WTC11 (cell line): ENCODE measurements at regions not wholly inside any gene's neighbourhood (a gene's known extent, or its start where the extent isn't known, plus 50 kb on each side); places are given as distances from the start of the nearest gene placed in this dataset.

Experiments used
- ATAC-seq: fragments of 200-7000 bp; cut with Tn5 transposase; 2 replicates; pipeline ENCODE4 v1.10.0; 2021; ENCODE audit warnings: mild to moderate bottlenecking, moderate library complexity
- CTCF ChIA-PET: fragments of 300-600 bp; sonication (Branson Sonifier 250); formaldehyde crosslinking; loops from one replicate; lab custom pipeline; 2021; ENCODE audit warnings: antibody characterized with exemption; lab: Charles Lee
- POLR2A ChIA-PET: fragments of 350-600 bp; sonication (Branson Sonifier 250); formaldehyde crosslinking; loops from one replicate; lab custom pipeline; 2021; ENCODE audit warnings: antibody characterized with exemption; lab: Charles Lee
- DNase-seq: peaks from one replicate; pipeline ENCODE4 v3.0.0; 2021; ENCODE audit warnings: low spot score
- H3K27ac Mint-ChIP-seq: 2 replicates; pipeline ENCODE4 v1.8.0; 2021; ENCODE audit warnings: mixed read lengths
- H3K27me3 Mint-ChIP-seq: 2 replicates; pipeline ENCODE4 v1.8.0; 2021; ENCODE audit warnings: low read depth, mild to moderate bottlenecking, moderate library complexity, mixed read lengths
- H3K36me3 Mint-ChIP-seq: 2 replicates; pipeline ENCODE4 v1.8.0; 2021; ENCODE audit warnings: mixed read lengths
- H3K4me1 Mint-ChIP-seq: 2 replicates; pipeline ENCODE4 v1.8.0; 2022; ENCODE audit warnings: mixed read lengths
- H3K4me3 Mint-ChIP-seq: 2 replicates; pipeline ENCODE4 v1.8.0; 2021; ENCODE audit warnings: mild to moderate bottlenecking, moderate library complexity, mixed read lengths
- H3K9me3 Mint-ChIP-seq: 2 replicates; pipeline ENCODE4 v1.8.0; 2021; ENCODE audit warnings: mixed read lengths
- CREB1 ChIP-seq: sonication (generic); formaldehyde crosslinking; IDR thresholded peaks from 2 replicates; pipeline ENCODE4 v1.8.0; 2023; ENCODE audit warnings: mild to moderate bottlenecking, missing genetic modification reagents
- HMGXB4 ChIP-seq: sonication (generic); formaldehyde crosslinking; IDR thresholded peaks from 2 replicates; pipeline ENCODE4 v1.8.1; 2023; ENCODE audit warnings: mild to moderate bottlenecking, moderate library complexity, missing genetic modification reagents
- MYBL2 ChIP-seq: sonication (generic); formaldehyde crosslinking; IDR thresholded peaks from 2 replicates; pipeline ENCODE4 v1.8.1; 2023; ENCODE audit warnings: mild to moderate bottlenecking, moderate library complexity, missing genetic modification reagents
- NFYB ChIP-seq: sonication (generic); formaldehyde crosslinking; conservative IDR thresholded peaks from 2 replicates; pipeline ENCODE4 v1.8.0; 2022; ENCODE audit warnings: low read depth, missing genetic modification reagents
- PRRX2 ChIP-seq: fragments of 250-450 bp; sonication (Bioruptor Pico); IDR thresholded peaks from 2 replicates; pipeline ENCODE4 v1.8.0; 2021; ENCODE audit warnings: mild to moderate bottlenecking
- RELA ChIP-seq: sonication (generic); formaldehyde crosslinking; IDR thresholded peaks from 2 replicates; pipeline ENCODE4 v1.8.1; 2022; ENCODE audit warnings: missing genetic modification reagents, mild to moderate bottlenecking, borderline replicate concordance
- SMAD3 ChIP-seq: sonication (generic); formaldehyde crosslinking; IDR thresholded peaks from 2 replicates; pipeline ENCODE4 v1.8.0; 2022; ENCODE audit warnings: missing genetic modification reagents, mild to moderate bottlenecking, borderline replicate concordance
- TEAD1 ChIP-seq: sonication (generic); formaldehyde crosslinking; IDR thresholded peaks from 2 replicates; pipeline ENCODE4 v1.8.0; 2022; ENCODE audit warnings: mild to moderate bottlenecking, missing genetic modification reagents
- ZNF416 ChIP-seq: fragments of 250-450 bp; sonication (Bioruptor Pico); IDR thresholded peaks from 2 replicates; pipeline ENCODE4 v1.9.0; 2021; ENCODE audit warnings: mild to moderate bottlenecking, inconsistent platforms
- ZNF671 ChIP-seq: fragments of 250-450 bp; sonication (Bioruptor Pico); IDR thresholded peaks from 2 replicates; pipeline ENCODE4 v1.8.0; 2021; ENCODE audit warnings: mild to moderate bottlenecking
- ZSCAN18 ChIP-seq: fragments of 250-450 bp; sonication (Bioruptor Pico); IDR thresholded peaks from 2 replicates; pipeline ENCODE4 v2.1.2; 2022; ENCODE audit warnings: mild to moderate bottlenecking, moderate library complexity
- TF ChIP-seq, protein P1 (sequence below): sonication (generic); formaldehyde crosslinking; IDR thresholded peaks from 2 replicates; pipeline ENCODE4 v1.8.0; 2023; ENCODE audit warnings: mild to moderate bottlenecking, missing genetic modification reagents
- TF ChIP-seq, protein P2 (sequence below): sonication (generic); formaldehyde crosslinking; IDR thresholded peaks from 2 replicates; pipeline ENCODE4 v1.8.1; 2023; ENCODE audit warnings: mild to moderate bottlenecking, missing genetic modification reagents, borderline replicate concordance
- TF ChIP-seq, protein P3 (sequence below): fragments of 250-450 bp; sonication (Bioruptor Pico); conservative IDR thresholded peaks from 2 replicates; pipeline ENCODE4 v1.9.0; 2021; ENCODE audit warnings: mild to moderate bottlenecking
- TF ChIP-seq, protein P4 (sequence below): sonication (generic); formaldehyde crosslinking; IDR thresholded peaks from 2 replicates; pipeline ENCODE4 v1.8.1; 2022; ENCODE audit warnings: low read depth, mild to moderate bottlenecking, moderate library complexity, missing genetic modification reagents, borderline replicate concordance
- TF ChIP-seq, protein P5 (sequence below): fragments of 250-450 bp; sonication (Bioruptor Pico); IDR thresholded peaks from 2 replicates; pipeline ENCODE4 v1.9.0; 2021; ENCODE audit warnings: mild to moderate bottlenecking, borderline replicate concordance

DNA sequence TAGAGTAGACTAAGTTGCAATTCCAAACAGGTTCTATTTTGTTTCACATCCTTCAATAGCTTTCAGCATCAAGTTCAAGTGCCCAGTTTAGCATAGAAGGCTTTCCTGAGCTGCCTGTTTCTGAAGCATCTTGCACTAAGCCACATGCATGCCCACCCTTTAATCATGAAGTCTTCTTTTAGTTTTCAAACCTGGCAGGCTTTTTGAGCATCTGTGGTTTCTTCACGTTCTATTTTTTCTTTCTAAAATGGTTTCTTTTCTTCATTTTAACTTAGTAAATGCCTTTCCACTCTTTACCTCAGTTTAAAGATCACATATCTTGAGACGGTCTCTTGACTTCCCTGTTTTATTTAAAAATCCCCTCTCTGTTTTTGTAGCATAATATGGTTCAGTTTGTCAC lies 360.1 kb downstream of the MAN2A1 start (continued):
- TF ChIP-seq, protein P1, sequence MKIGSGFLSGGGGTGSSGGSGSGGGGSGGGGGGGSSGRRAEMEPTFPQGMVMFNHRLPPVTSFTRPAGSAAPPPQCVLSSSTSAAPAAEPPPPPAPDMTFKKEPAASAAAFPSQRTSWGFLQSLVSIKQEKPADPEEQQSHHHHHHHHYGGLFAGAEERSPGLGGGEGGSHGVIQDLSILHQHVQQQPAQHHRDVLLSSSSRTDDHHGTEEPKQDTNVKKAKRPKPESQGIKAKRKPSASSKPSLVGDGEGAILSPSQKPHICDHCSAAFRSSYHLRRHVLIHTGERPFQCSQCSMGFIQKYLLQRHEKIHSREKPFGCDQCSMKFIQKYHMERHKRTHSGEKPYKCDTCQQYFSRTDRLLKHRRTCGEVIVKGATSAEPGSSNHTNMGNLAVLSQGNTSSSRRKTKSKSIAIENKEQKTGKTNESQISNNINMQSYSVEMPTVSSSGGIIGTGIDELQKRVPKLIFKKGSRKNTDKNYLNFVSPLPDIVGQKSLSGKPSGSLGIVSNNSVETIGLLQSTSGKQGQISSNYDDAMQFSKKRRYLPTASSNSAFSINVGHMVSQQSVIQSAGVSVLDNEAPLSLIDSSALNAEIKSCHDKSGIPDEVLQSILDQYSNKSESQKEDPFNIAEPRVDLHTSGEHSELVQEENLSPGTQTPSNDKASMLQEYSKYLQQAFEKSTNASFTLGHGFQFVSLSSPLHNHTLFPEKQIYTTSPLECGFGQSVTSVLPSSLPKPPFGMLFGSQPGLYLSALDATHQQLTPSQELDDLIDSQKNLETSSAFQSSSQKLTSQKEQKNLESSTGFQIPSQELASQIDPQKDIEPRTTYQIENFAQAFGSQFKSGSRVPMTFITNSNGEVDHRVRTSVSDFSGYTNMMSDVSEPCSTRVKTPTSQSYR (CRISPR knock-in tag) = no peak
- TF ChIP-seq RELA (CRISPR knock-in tag) (no peak), CREB1 (CRISPR knock-in tag) (no peak)
- TF ChIP-seq, all 79 proteins: peak for 0

DNA sequence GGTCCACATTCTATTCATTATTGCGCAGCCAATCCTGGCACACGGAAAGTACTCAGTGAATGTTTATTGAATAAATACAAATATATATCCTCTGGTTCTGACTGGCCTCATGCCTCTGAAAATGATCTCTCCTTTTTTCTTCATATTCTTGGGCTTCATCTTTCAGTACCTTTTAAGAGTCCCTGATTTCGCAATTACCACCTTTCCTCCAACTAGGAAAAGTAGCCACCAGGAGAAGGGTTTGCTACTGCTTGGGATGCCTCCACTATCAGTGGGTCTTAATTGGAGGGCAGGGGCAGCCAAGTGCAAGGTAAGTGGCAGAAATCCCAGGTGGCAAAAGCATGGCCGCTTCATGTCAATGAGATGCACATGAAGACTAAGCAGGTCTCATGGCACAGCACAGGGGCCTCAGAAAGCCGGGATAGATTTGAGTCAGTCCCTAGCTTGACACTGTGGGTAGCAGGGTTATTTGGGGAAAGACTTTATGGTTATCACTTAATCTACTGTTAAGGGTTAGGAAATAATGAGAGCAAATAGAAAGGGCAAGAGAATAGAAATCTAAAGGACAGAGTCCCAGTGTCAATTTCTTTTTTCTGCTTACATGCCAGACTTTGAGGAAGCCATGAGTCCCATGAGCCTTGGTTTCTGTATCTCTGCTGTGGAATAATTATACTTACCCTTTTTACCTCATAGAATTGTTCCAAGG lies 361.1 kb downstream of the MAN2A1 start:
- ATAC-seq (no peak), DNase-seq (no peak)
- Mint-ChIP-seq H3K27ac (no peak overlapping the region), H3K4me1 (peaks cover 43% of the 10 kb centered on the region), H3K27me3 (no peaks in the 10 kb centered on the region; the same call in 1 of the 2 replicates), H3K4me3 (no peak overlapping the region), H3K9me3 (no peaks in the 10 kb centered on the region), H3K36me3 (no peaks in the 10 kb centered on the region)
- TF ChIP-seq, protein P2, sequence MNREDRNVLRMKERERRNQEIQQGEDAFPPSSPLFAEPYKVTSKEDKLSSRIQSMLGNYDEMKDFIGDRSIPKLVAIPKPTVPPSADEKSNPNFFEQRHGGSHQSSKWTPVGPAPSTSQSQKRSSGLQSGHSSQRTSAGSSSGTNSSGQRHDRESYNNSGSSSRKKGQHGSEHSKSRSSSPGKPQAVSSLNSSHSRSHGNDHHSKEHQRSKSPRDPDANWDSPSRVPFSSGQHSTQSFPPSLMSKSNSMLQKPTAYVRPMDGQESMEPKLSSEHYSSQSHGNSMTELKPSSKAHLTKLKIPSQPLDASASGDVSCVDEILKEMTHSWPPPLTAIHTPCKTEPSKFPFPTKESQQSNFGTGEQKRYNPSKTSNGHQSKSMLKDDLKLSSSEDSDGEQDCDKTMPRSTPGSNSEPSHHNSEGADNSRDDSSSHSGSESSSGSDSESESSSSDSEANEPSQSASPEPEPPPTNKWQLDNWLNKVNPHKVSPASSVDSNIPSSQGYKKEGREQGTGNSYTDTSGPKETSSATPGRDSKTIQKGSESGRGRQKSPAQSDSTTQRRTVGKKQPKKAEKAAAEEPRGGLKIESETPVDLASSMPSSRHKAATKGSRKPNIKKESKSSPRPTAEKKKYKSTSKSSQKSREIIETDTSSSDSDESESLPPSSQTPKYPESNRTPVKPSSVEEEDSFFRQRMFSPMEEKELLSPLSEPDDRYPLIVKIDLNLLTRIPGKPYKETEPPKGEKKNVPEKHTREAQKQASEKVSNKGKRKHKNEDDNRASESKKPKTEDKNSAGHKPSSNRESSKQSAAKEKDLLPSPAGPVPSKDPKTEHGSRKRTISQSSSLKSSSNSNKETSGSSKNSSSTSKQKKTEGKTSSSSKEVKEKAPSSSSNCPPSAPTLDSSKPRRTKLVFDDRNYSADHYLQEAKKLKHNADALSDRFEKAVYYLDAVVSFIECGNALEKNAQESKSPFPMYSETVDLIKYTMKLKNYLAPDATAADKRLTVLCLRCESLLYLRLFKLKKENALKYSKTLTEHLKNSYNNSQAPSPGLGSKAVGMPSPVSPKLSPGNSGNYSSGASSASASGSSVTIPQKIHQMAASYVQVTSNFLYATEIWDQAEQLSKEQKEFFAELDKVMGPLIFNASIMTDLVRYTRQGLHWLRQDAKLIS (CRISPR knock-in tag) = no peak
- TF ChIP-seq ZNF416 (CRISPR knock-in tag) = no peak
- TF ChIP-seq MYBL2 (CRISPR knock-in tag) = no peak
- TF ChIP-seq, protein P3, sequence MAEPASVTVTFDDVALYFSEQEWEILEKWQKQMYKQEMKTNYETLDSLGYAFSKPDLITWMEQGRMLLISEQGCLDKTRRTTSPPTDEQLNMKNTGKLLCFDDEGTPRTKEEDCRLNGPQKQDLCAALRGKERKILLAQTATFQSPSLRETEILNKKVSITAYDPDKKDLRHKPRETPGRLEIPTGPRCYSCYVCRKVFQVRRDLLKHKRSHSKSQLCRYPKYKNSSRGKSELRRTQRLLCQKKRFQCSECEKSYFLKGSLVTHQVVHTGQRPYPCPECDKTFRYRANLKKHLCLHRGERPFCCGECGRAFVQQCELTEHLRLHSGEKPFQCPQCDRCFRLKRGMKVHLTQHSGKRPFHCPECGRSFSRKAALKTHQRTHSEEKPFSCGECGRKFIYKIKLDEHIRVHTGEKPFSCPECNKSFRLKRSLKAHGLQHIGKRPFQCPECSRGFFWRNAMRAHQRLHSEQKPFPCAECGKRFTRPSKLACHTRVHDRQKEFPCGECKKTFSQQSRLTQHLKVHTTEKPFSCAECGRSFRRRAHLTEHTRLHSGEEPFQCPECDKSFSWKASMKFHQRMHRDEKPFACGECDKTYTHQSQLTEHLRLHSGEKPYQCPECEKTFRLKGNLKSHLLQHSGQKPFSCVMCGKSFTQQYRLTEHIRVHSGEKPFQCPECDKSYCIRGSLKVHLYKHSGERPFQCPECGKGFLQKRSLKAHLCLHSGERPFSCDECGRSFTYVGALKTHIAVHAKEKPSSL (CRISPR knock-in tag) = no peak
- TF ChIP-seq, protein P4, sequence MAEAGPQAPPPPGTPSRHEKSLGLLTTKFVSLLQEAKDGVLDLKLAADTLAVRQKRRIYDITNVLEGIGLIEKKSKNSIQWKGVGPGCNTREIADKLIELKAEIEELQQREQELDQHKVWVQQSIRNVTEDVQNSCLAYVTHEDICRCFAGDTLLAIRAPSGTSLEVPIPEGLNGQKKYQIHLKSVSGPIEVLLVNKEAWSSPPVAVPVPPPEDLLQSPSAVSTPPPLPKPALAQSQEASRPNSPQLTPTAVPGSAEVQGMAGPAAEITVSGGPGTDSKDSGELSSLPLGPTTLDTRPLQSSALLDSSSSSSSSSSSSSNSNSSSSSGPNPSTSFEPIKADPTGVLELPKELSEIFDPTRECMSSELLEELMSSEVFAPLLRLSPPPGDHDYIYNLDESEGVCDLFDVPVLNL = no peak
- TF ChIP-seq NFYB (CRISPR knock-in tag) = no peak
- no peak for TF ChIP-seq TEAD1
- TF ChIP-seq ZNF671 (CRISPR knock-in tag) = no peak
- TF ChIP-seq, protein P5, sequence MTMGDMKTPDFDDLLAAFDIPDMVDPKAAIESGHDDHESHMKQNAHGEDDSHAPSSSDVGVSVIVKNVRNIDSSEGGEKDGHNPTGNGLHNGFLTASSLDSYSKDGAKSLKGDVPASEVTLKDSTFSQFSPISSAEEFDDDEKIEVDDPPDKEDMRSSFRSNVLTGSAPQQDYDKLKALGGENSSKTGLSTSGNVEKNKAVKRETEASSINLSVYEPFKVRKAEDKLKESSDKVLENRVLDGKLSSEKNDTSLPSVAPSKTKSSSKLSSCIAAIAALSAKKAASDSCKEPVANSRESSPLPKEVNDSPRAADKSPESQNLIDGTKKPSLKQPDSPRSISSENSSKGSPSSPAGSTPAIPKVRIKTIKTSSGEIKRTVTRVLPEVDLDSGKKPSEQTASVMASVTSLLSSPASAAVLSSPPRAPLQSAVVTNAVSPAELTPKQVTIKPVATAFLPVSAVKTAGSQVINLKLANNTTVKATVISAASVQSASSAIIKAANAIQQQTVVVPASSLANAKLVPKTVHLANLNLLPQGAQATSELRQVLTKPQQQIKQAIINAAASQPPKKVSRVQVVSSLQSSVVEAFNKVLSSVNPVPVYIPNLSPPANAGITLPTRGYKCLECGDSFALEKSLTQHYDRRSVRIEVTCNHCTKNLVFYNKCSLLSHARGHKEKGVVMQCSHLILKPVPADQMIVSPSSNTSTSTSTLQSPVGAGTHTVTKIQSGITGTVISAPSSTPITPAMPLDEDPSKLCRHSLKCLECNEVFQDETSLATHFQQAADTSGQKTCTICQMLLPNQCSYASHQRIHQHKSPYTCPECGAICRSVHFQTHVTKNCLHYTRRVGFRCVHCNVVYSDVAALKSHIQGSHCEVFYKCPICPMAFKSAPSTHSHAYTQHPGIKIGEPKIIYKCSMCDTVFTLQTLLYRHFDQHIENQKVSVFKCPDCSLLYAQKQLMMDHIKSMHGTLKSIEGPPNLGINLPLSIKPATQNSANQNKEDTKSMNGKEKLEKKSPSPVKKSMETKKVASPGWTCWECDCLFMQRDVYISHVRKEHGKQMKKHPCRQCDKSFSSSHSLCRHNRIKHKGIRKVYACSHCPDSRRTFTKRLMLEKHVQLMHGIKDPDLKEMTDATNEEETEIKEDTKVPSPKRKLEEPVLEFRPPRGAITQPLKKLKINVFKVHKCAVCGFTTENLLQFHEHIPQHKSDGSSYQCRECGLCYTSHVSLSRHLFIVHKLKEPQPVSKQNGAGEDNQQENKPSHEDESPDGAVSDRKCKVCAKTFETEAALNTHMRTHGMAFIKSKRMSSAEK = no peak
- TF ChIP-seq SMAD3 = no peak
- no peak for TF ChIP-seq ZSCAN18 (CRISPR knock-in tag)
- no peak for TF ChIP-seq PRRX2 (CRISPR knock-in tag)
- no peak for TF ChIP-seq HMGXB4
- CTCF ChIA-PET = no interaction called here
- POLR2A ChIA-PET = no interaction called here
